Astrocyte (in vitro differentiated cells and primary cell): ENCODE measurements at regions not wholly inside any gene's neighbourhood (a gene's known extent, or its start where the extent isn't known, plus 50 kb on each side); places are given as distances from the start of the nearest gene placed in this dataset.
A peak's percentile ranks its signal among the peaks of the same experiment; 100 is the strongest.

Experiments
- DNase-seq: peaks from one replicate; pipeline ENCODE4 v3.0.0-alpha.2; 2010; ENCODE audit warnings: low read depth
- FAIRE-seq: peaks from 2 replicates; lab custom pipeline; 2011; peaks lifted over from hg19 to GRCh38; lab: Jason Lieb, UNC
- H2AFZ ChIP-seq: 2 replicates; pipeline ENCODE4 v1.6.0; 2012; ENCODE audit warnings: low read depth, low read length, inconsistent platforms
- H3K27ac ChIP-seq: 2 replicates; pipeline ENCODE4 v1.5.1; 2011; ENCODE audit warnings: low read depth, low read length, inconsistent platforms
- H3K27me3 ChIP-seq: 2 replicates; pipeline ENCODE4 v1.6.0; 2011; ENCODE audit warnings: low read length, inconsistent platforms; ENCODE audit not compliant: insufficient read depth
- H3K36me3 ChIP-seq: 2 replicates; pipeline ENCODE4 v1.5.1; 2011; ENCODE audit warnings: low read length, inconsistent platforms; ENCODE audit not compliant: insufficient read depth
- H3K4me1 ChIP-seq: 2 replicates; pipeline ENCODE4 v1.5.1; 2011; ENCODE audit warnings: low read length, inconsistent platforms; ENCODE audit not compliant: insufficient read depth
- H3K4me2 ChIP-seq: 2 replicates; pipeline ENCODE4 v1.6.0; 2012; ENCODE audit warnings: low read length, inconsistent platforms
- H3K4me3 ChIP-seq: 2 replicates; pipeline ENCODE4 v1.5.1; 2011; ENCODE audit warnings: low read depth, mild to moderate bottlenecking, low read length, inconsistent platforms; ENCODE audit not compliant: insufficient read depth
- H3K79me2 ChIP-seq: 2 replicates; pipeline ENCODE4 v1.6.0; 2012; ENCODE audit warnings: mild to moderate bottlenecking, low read length, inconsistent platforms; ENCODE audit not compliant: insufficient read depth
- H3K9ac ChIP-seq: 2 replicates; pipeline ENCODE4 v1.6.0; 2012; ENCODE audit warnings: mild to moderate bottlenecking, low read length, inconsistent platforms
- H3K9me3 ChIP-seq: 2 replicates; pipeline ENCODE4 v1.5.1; 2012; ENCODE audit warnings: low read depth, mild to moderate bottlenecking, low read length, inconsistent platforms; ENCODE audit not compliant: insufficient read depth
- H4K20me1 ChIP-seq: 2 replicates; pipeline ENCODE4 v1.6.0; 2012; ENCODE audit warnings: low read length, inconsistent platforms; ENCODE audit not compliant: insufficient read depth
- H3K27ac Mint-ChIP-seq: one replicate; pipeline ENCODE4 v1.8.0; 2021; ENCODE audit warnings: mild to moderate bottlenecking, mixed read lengths; ENCODE audit not compliant: unreplicated experiment
- H3K27me3 Mint-ChIP-seq: one replicate; pipeline ENCODE4 v1.8.0; 2021; ENCODE audit warnings: low read depth, mixed read lengths; ENCODE audit not compliant: unreplicated experiment
- H3K36me3 Mint-ChIP-seq: one replicate; pipeline ENCODE4 v1.8.0; 2021; ENCODE audit warnings: low read depth, mixed read lengths; ENCODE audit not compliant: unreplicated experiment
- H3K4me1 Mint-ChIP-seq: one replicate; pipeline ENCODE4 v1.8.0; 2021; ENCODE audit warnings: low read depth, mixed read lengths; ENCODE audit not compliant: unreplicated experiment
- H3K4me3 Mint-ChIP-seq: one replicate; pipeline ENCODE4 v1.8.0; 2021; ENCODE audit warnings: mild to moderate bottlenecking, moderate library complexity, mixed read lengths; ENCODE audit not compliant: unreplicated experiment
- H3K9me3 Mint-ChIP-seq: one replicate; pipeline ENCODE4 v1.8.0; 2021; ENCODE audit warnings: mild to moderate bottlenecking, mixed read lengths; ENCODE audit not compliant: unreplicated experiment
- EZH2 ChIP-seq: IDR thresholded peaks from 2 replicates; pipeline ENCODE4 v1.6.1; 2012; ENCODE audit warnings: mild to moderate bottlenecking, low read length, inconsistent platforms; ENCODE audit not compliant: insufficient read depth
- TF ChIP-seq, protein P1 (sequence below): IDR thresholded peaks from 2 replicates; pipeline ENCODE4 v1.5.1; 2011; ENCODE audit warnings: low read depth, mild to moderate bottlenecking, inconsistent platforms, low read length, moderate library complexity; ENCODE audit not compliant: insufficient read depth

DNA sequence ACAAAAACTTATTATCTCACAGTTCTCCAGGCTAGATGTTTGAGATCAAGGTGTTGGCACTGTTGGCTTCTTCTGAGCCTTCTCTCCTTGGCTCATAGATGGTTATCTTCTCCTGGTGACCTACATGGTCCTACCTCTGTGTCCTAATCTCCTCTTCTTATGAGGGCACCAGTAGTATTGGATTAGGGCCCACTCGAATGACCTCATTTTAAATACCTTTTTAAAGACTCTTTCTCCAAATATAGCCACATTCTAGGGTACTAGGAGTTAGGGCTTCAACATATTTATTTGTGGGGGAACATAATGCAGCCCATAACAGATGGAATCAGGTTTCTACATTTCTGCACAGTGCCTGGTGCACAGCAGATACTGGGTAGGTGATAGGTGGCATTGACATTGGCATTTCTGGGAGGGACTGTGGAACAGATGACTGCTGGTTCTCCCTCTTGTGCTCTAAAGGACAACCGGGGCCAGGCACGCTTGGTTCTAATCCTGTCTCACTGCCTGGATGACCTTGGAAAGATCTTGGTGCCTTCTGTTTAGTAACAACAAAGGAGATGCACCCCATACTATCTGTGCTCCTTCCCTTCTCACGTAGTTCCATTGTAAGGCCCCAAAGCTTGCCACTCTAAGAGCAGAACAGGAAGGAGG lies 140.3 kb downstream of the PLPP3 start:
- Histone ChIP-seq H3K4me3 (no peak overlapping the region), H3K27ac (no peak overlapping the region), H3K27me3 (no peaks in the 10 kb centered on the region), H3K79me2 (no peaks in the 10 kb centered on the region), H3K4me2 (no peak overlapping the region), H3K36me3 (no peaks in the 10 kb centered on the region), H4K20me1 (no peaks in the 10 kb centered on the region), H3K9me3 (no peaks in the 10 kb centered on the region), H3K4me1 (no peaks in the 10 kb centered on the region), H3K9ac (no peak overlapping the region), H2AFZ (no peak overlapping the region)
- no peak for FAIRE-seq
- TF ChIP-seq, protein P1, sequence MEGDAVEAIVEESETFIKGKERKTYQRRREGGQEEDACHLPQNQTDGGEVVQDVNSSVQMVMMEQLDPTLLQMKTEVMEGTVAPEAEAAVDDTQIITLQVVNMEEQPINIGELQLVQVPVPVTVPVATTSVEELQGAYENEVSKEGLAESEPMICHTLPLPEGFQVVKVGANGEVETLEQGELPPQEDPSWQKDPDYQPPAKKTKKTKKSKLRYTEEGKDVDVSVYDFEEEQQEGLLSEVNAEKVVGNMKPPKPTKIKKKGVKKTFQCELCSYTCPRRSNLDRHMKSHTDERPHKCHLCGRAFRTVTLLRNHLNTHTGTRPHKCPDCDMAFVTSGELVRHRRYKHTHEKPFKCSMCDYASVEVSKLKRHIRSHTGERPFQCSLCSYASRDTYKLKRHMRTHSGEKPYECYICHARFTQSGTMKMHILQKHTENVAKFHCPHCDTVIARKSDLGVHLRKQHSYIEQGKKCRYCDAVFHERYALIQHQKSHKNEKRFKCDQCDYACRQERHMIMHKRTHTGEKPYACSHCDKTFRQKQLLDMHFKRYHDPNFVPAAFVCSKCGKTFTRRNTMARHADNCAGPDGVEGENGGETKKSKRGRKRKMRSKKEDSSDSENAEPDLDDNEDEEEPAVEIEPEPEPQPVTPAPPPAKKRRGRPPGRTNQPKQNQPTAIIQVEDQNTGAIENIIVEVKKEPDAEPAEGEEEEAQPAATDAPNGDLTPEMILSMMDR, result no peak
- no peak for TF ChIP-seq EZH2
- no peaks in the 10 kb centered on the region for H3K36me3 Mint-ChIP-seq
- peaks cover 9% of the 10 kb centered on the region for H3K27me3 Mint-ChIP-seq
- no peaks in the 10 kb centered on the region for H3K9me3 Mint-ChIP-seq
- H3K4me3 Mint-ChIP-seq, result no peak overlapping the region
- peaks cover 31% of the 10 kb centered on the region for H3K4me1 Mint-ChIP-seq
- DNase-seq, result no peak
- H3K27ac Mint-ChIP-seq, result no peak overlapping the region

DNA sequence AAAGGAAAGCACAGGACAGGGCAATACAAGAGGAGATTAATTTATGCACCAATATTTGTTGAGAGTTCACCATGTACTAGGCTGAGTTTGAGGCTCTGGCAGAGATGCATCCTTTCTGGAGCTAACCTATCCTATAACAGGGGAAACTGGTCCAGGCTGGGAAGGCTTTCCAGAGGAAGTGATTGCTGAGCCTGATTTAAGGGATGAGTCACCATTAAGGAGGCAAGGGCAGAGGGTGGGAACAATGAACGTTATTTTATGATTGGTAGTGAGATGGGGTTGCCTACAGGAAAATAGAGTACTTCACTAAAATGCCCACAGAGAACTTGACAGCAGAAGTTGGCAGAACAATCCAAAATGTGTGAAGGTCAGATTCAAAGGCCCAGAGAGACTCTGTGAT lies 141.4 kb downstream of the PLPP3 start:
- FAIRE-seq (no peak), DNase-seq (no peak)
- Histone ChIP-seq H3K4me1 (no peaks in the 10 kb centered on the region), H2AFZ (no peak overlapping the region), H3K9me3 (no peaks in the 10 kb centered on the region), H3K9ac (no peak overlapping the region), H3K4me2 (no peak overlapping the region), H3K27me3 (no peaks in the 10 kb centered on the region), H4K20me1 (no peaks in the 10 kb centered on the region), H3K36me3 (no peaks in the 10 kb centered on the region), H3K79me2 (no peaks in the 10 kb centered on the region), H3K4me3 (no peak overlapping the region), H3K27ac (no peak overlapping the region)
- peaks cover 34% of the 10 kb centered on the region for H3K4me1 Mint-ChIP-seq
- TF ChIP-seq, protein P1, result no peak
- TF ChIP-seq EZH2, result no peak
- no peaks in the 10 kb centered on the region for H3K36me3 Mint-ChIP-seq
- peaks cover 10% of the 10 kb centered on the region for H3K27me3 Mint-ChIP-seq
- H3K9me3 Mint-ChIP-seq, result no peaks in the 10 kb centered on the region
- no peak overlapping the region for H3K4me3 Mint-ChIP-seq
- no peak overlapping the region for H3K27ac Mint-ChIP-seq

DNA sequence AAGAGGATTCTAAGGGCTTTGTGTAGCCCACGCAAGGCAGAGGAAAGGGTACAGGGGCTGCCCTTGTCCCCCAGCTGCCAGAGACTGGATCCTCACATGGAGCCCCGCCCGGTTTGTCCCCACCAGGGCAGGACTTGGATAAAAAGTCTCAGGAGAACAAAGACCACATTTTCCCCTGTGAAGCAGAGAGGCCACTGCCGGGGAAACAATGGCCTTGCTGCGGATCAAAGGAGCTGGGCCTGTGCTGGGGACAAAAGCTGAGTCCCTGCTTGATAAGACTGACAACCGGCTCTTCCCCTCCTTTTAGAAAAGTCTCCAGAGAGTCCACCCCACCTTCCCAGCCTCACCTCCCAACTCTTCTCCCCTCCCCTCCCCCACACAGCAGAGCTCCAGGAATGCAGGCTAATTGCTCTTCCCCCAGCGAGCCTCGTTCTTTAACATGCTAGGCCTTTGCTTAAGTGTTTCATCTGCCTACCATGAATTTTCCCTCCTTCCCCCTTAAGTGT lies 142.4 kb downstream of the PLPP3 start:
- no peak overlapping the region for H3K27ac ChIP-seq
- H3K9me3 ChIP-seq, result no peaks in the 10 kb centered on the region
- H3K27ac Mint-ChIP-seq, result peak overlapping the region; percentile 12
- H3K27me3 Mint-ChIP-seq, result peaks cover 17% of the 10 kb centered on the region
- H3K4me3 ChIP-seq, result no peak overlapping the region
- TF ChIP-seq, protein P1, result no peak
- TF ChIP-seq EZH2, result no peak
- no peaks in the 10 kb centered on the region for H3K27me3 ChIP-seq
- no peaks in the 10 kb centered on the region for H4K20me1 ChIP-seq
- DNase-seq (no peak), FAIRE-seq (no peak)
- no peaks in the 10 kb centered on the region for H3K36me3 Mint-ChIP-seq
- H3K4me2 ChIP-seq, result no peak overlapping the region
- no peak overlapping the region for H3K9ac ChIP-seq
- no peaks in the 10 kb centered on the region for H3K9me3 Mint-ChIP-seq
- no peak overlapping the region for H3K4me3 Mint-ChIP-seq
- H3K79me2 ChIP-seq, result no peaks in the 10 kb centered on the region
- no peaks in the 10 kb centered on the region for H3K36me3 ChIP-seq
- H3K4me1 ChIP-seq, result no peaks in the 10 kb centered on the region
- H2AFZ ChIP-seq, result no peak overlapping the region
- H3K4me1 Mint-ChIP-seq, result peaks cover 34% of the 10 kb centered on the region
